GM23338 (cell line): ENCODE measurements at regions not wholly inside any gene's neighbourhood (a gene's known extent, or its start where the extent isn't known, plus 50 kb on each side); places are given as distances from the start of the nearest gene placed in this dataset.

Experiments
- ATAC-seq: fragments of 200-7000 bp; cut with Tn5 transposase; 3 replicates; pipeline ENCODE4 v1.9.1; 2020
- DNase-seq: peaks from one replicate; pipeline ENCODE4 v3.0.0-alpha.2; 2015; ENCODE audit warnings: low spot score
- H2AFZ ChIP-seq: fragments of 200-600 bp; sonication (generic); 2 replicates; pipeline ENCODE4 v1.8.0; 2016; ENCODE audit warnings: antibody characterized with exemption, mild to moderate bottlenecking, moderate library complexity
- H3F3A ChIP-seq: fragments of 200-600 bp; sonication (generic); replicated peaks from 2 replicates; pipeline ENCODE4 v1.8.0; 2017; ENCODE audit warnings: antibody characterized with exemption, mixed run types, low read depth
- H3K27ac ChIP-seq: fragments of 200-600 bp; sonication (generic); 2 replicates; pipeline ENCODE4 v1.6.1; 2016; ENCODE audit warnings: low read depth
- H3K27me3 ChIP-seq: fragments of 200-600 bp; sonication (generic); 2 replicates; pipeline ENCODE4 v1.8.0; 2016; ENCODE audit warnings: mild to moderate bottlenecking, mixed run types, moderate library complexity; ENCODE audit not compliant: insufficient read depth
- H3K36me3 ChIP-seq: fragments of 200-600 bp; sonication (generic); 2 replicates; pipeline ENCODE4 v1.8.0; 2016; ENCODE audit warnings: mild to moderate bottlenecking; ENCODE audit not compliant: insufficient read depth
- H3K4me1 ChIP-seq: fragments of 200-600 bp; sonication (generic); 2 replicates; pipeline ENCODE4 v1.8.0; 2016; ENCODE audit warnings: mild to moderate bottlenecking, moderate library complexity; ENCODE audit not compliant: insufficient read depth
- H3K4me2 ChIP-seq: fragments of 200-600 bp; sonication (generic); 2 replicates; pipeline ENCODE4 v1.7.1; 2017; ENCODE audit warnings: mixed run types
- H3K4me3 ChIP-seq: fragments of 200-600 bp; sonication (generic); 2 replicates; pipeline ENCODE4 v1.6.1; 2016; ENCODE audit warnings: mixed run types
- H3K79me2 ChIP-seq: fragments of 200-600 bp; sonication (generic); replicated peaks from 2 replicates; pipeline ENCODE4 v1.8.0; 2017; ENCODE audit warnings: mild to moderate bottlenecking; ENCODE audit not compliant: insufficient read depth
- H3K9me2 ChIP-seq: fragments of 200-600 bp; sonication (generic); 2 replicates; pipeline ENCODE4 v1.8.0; 2017; ENCODE audit not compliant: insufficient read depth
- H4K20me1 ChIP-seq: fragments of 200-600 bp; sonication (generic); replicated peaks from 2 replicates; pipeline ENCODE4 v1.8.0; 2017; ENCODE audit warnings: mild to moderate bottlenecking; ENCODE audit not compliant: insufficient read depth
- H3K27ac Mint-ChIP-seq: 2 replicates; pipeline ENCODE4 v1.8.0; 2020; ENCODE audit warnings: inconsistent platforms, mild to moderate bottlenecking, moderate library complexity, mixed read lengths
- H3K27me3 Mint-ChIP-seq: 3 replicates; pipeline ENCODE4 v1.8.0; 2022; ENCODE audit warnings: low read depth, mild to moderate bottlenecking, moderate library complexity, mixed read lengths, inconsistent platforms; ENCODE audit not compliant: insufficient read depth, poor library complexity
- H3K36me3 Mint-ChIP-seq: 3 replicates; pipeline ENCODE4 v1.8.0; 2021; ENCODE audit warnings: low read depth, mild to moderate bottlenecking, inconsistent platforms, moderate library complexity, mixed read lengths
- H3K4me1 Mint-ChIP-seq: 3 replicates; pipeline ENCODE4 v1.8.0; 2020; ENCODE audit warnings: mild to moderate bottlenecking, inconsistent platforms, mixed read lengths
- H3K4me3 Mint-ChIP-seq: 3 replicates; pipeline ENCODE4 v1.8.0; 2021; ENCODE audit warnings: moderate library complexity, mild to moderate bottlenecking, inconsistent platforms, mixed read lengths
- H3K9me3 Mint-ChIP-seq: 3 replicates; pipeline ENCODE4 v1.8.0; 2020; ENCODE audit warnings: moderate library complexity, mild to moderate bottlenecking, inconsistent platforms, mixed read lengths
- CREB1 ChIP-seq: fragments of 250-450 bp; sonication (Bioruptor Pico); IDR thresholded peaks from 2 replicates; pipeline ENCODE4 v1.5.0; 2020; ENCODE audit warnings: low read depth, mild to moderate bottlenecking, moderate library complexity
- CTCF ChIP-seq, 2 experiments: fragments of 200-600 bp in 1 of 2; sonication (generic) in 1 of 2; conservative IDR thresholded peaks; 2 replicates each; pipeline versions ENCODE4 v1.5.1 to v1.6.1; 2016 to 2017; ENCODE audit warnings: antibody characterized with exemption in 2 of 2, low read depth in 2 of 2, mild to moderate bottlenecking in 2 of 2, moderate library complexity in 1 of 2
- EZH2 ChIP-seq: fragments of 200-600 bp; sonication (generic); IDR thresholded peaks from one replicate; pipeline ENCODE4 v1.8.0; 2017; ENCODE audit warnings: antibody characterized with exemption, mild to moderate bottlenecking, low read depth; ENCODE audit not compliant: unreplicated experiment
- EZH2phosphoT487 ChIP-seq: fragments of 200-600 bp; sonication (generic); IDR thresholded peaks from one replicate; pipeline ENCODE4 v1.8.1; 2018; ENCODE audit warnings: antibody characterized with exemption; ENCODE audit not compliant: unreplicated experiment
- JUNB ChIP-seq: IDR thresholded peaks from one replicate; pipeline ENCODE4 v1.6.1; 2016; ENCODE audit warnings: antibody characterized with exemption; ENCODE audit not compliant: unreplicated experiment
- NANOG ChIP-seq: IDR thresholded peaks from 2 replicates; pipeline ENCODE4 v1.6.1; 2016; ENCODE audit warnings: antibody characterized with exemption, borderline replicate concordance
- POLR2AphosphoS5 ChIP-seq: IDR thresholded peaks from 2 replicates; pipeline ENCODE4 v1.6.1; 2016; ENCODE audit warnings: antibody characterized with exemption, low read depth
- REST ChIP-seq: IDR thresholded peaks from one replicate; pipeline ENCODE4 v1.6.1; 2018; ENCODE audit warnings: antibody characterized with exemption; ENCODE audit not compliant: unreplicated experiment
- STAT1 ChIP-seq: IDR thresholded peaks from one replicate; pipeline ENCODE4 v1.6.1; 2016; ENCODE audit warnings: antibody characterized with exemption; ENCODE audit not compliant: unreplicated experiment
- ZNF114 ChIP-seq: fragments of 250-450 bp; sonication (Bioruptor Pico); IDR thresholded peaks from 2 replicates; pipeline ENCODE4 v1.5.0; 2020; ENCODE audit warnings: mild to moderate bottlenecking, moderate library complexity
- ZNF331 ChIP-seq: fragments of 250-450 bp; sonication (Bioruptor Pico); IDR thresholded peaks from 2 replicates; pipeline ENCODE4 v1.5.0; 2020; ENCODE audit warnings: low read depth, mild to moderate bottlenecking, moderate library complexity
- ZNF462 ChIP-seq: fragments of 250-450 bp; sonication (Bioruptor Pico); IDR thresholded peaks from 2 replicates; pipeline ENCODE4 v1.5.0; 2020; ENCODE audit warnings: mild to moderate bottlenecking, moderate library complexity
- TF ChIP-seq, protein P1 (sequence below): IDR thresholded peaks from 2 replicates; pipeline ENCODE4 v1.6.1; 2016; ENCODE audit warnings: antibody characterized with exemption

DNA sequence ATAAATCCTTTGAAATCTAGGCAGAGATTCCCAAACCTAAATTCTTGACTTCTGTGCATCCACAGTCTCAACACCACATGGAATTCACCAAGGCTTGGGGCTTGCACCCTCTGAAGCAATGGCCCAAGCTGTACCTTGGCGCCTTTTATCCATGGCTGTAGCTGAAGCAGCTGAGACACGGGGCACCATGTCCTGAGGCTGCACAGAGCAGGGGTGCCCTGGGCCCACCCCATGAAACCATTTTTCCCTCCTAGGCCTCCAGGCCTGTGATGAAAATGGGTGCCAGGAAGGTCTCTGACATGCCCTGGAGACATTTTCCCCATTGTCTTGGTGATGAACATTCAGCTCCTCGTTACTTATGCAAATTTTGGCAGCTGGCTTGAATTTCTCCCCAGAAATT lies 158.6 kb upstream of the NUDT12 start:
- Histone ChIP-seq H3F3A (no peaks in the 10 kb centered on the region), H3K36me3 (peaks cover 4% of the 10 kb centered on the region), H3K27ac (no peak overlapping the region), H3K4me3 (no peak overlapping the region), H3K9me2 (peaks cover 13% of the 10 kb centered on the region; the same call in 1 of the 2 replicates), H3K4me2 (no peak overlapping the region), H4K20me1 (no peaks in the 10 kb centered on the region), H3K79me2 (no peaks in the 10 kb centered on the region), H3K27me3 (no peaks in the 10 kb centered on the region), H2AFZ (no peak overlapping the region), H3K4me1 (no peaks in the 10 kb centered on the region)
- H3K4me3 Mint-ChIP-seq, result no peak overlapping the region
- no peaks in the 10 kb centered on the region for H3K4me1 Mint-ChIP-seq
- no peak for ATAC-seq
- no peaks in the 10 kb centered on the region for H3K27me3 Mint-ChIP-seq
- no peak for TF ChIP-seq EZH2phosphoT487
- no peak for TF ChIP-seq NANOG
- TF ChIP-seq ZNF331 (CRISPR knock-in tag), result no peak
- TF ChIP-seq JUNB, result no peak
- TF ChIP-seq, protein P1, sequence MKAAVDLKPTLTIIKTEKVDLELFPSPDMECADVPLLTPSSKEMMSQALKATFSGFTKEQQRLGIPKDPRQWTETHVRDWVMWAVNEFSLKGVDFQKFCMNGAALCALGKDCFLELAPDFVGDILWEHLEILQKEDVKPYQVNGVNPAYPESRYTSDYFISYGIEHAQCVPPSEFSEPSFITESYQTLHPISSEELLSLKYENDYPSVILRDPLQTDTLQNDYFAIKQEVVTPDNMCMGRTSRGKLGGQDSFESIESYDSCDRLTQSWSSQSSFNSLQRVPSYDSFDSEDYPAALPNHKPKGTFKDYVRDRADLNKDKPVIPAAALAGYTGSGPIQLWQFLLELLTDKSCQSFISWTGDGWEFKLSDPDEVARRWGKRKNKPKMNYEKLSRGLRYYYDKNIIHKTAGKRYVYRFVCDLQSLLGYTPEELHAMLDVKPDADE, result no peak
- no peak for TF ChIP-seq EZH2
- no peak for TF ChIP-seq POLR2AphosphoS5
- TF ChIP-seq REST, result no peak
- no peak for TF ChIP-seq STAT1
- no peak for TF ChIP-seq CREB1 (CRISPR knock-in tag)
- TF ChIP-seq ZNF462 (CRISPR knock-in tag), result no peak
- TF ChIP-seq CTCF (conservative IDR thresholded peaks at IDR 0.05; ENCODE audit: low read depth in 2 of 2), result no peak
- TF ChIP-seq ZNF114 (CRISPR knock-in tag), result no peak
- H3K36me3 Mint-ChIP-seq, result peaks cover 34% of the 10 kb centered on the region
- no peak overlapping the region for H3K27ac Mint-ChIP-seq
- no peak for DNase-seq
- H3K9me3 Mint-ChIP-seq, result peaks cover 42% of the 10 kb centered on the region
